ENCODE measurements at regions not wholly inside any gene's neighbourhood (a gene's known extent, or its start where the extent isn't known, plus 50 kb on each side); places are given as distances from the start of the nearest gene placed in this dataset.

DNA sequence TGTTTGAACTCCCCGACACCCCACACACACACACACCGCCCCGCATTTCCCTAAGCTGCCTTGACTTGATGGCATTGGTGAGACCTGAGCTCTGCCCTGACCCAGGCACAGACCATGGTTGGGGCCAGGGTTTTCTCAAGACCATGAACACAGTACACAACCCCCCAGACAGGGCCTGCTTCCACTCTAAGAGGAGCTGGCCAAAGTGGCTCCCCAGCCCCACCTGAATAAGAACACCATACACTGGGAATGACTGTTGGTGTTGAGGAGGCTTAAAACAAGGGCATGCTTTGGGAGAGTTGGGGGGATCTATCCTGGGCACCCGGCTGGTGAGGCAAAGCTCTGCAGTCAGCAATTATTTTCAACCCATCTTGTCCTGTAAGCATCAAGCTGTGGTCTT is 77.6 kb upstream of the SYT6 start:
- Histone ChIP-seq H3K9me3 (ENCODE audit: control insufficient read depth, low read depth, low read length) (no peaks in the 10 kb centered on the region), H3K27ac (ENCODE audit: control insufficient read depth, insufficient read depth, low read length) (no peak overlapping the region), H3K27me3 (ENCODE audit: control insufficient read depth, extremely low read depth, insufficient read depth, low read length) (no peaks in the 10 kb centered on the region), H4K20me1 (ENCODE audit: control insufficient read depth, extremely low read depth, insufficient read depth, low read length) (no peaks in the 10 kb centered on the region), H3K79me2 (ENCODE audit: control insufficient read depth, insufficient read depth, low read length) (no peaks in the 10 kb centered on the region), H2AFZ (ENCODE audit: control insufficient read depth, low read length) (no peak overlapping the region), H3K4me1 (ENCODE audit: control insufficient read depth, extremely low read depth, insufficient read depth, low read length) (no peaks in the 10 kb centered on the region), H3K4me2 (ENCODE audit: control insufficient read depth, extremely low read depth, insufficient read depth, low read depth, low read length) (no peak overlapping the region), H3K36me3 (ENCODE audit: control insufficient read depth in 2 of 2, extremely low read depth in 1 of 2, insufficient read depth in 2 of 2, low read length in 2 of 2) (no peaks in the 10 kb centered on the region), H3K9me1 (ENCODE audit: control insufficient read depth, extremely low read depth, insufficient read depth, low read length) (no peaks in the 10 kb centered on the region), H3K4me3 (ENCODE audit: control insufficient read depth in 2 of 3, extremely low read depth in 1 of 3, insufficient read depth in 2 of 3, low read depth in 1 of 3, low read length in 3 of 3) (no peak overlapping the region), H3K9ac (ENCODE audit: control insufficient read depth, extremely low read depth, insufficient read depth, low read length) (no peak overlapping the region)
- TF ChIP-seq EZH2 (IDR thresholded peaks at IDR 0.05; ENCODE audit: low read length) = no peak
- TF ChIP-seq, protein P1, sequence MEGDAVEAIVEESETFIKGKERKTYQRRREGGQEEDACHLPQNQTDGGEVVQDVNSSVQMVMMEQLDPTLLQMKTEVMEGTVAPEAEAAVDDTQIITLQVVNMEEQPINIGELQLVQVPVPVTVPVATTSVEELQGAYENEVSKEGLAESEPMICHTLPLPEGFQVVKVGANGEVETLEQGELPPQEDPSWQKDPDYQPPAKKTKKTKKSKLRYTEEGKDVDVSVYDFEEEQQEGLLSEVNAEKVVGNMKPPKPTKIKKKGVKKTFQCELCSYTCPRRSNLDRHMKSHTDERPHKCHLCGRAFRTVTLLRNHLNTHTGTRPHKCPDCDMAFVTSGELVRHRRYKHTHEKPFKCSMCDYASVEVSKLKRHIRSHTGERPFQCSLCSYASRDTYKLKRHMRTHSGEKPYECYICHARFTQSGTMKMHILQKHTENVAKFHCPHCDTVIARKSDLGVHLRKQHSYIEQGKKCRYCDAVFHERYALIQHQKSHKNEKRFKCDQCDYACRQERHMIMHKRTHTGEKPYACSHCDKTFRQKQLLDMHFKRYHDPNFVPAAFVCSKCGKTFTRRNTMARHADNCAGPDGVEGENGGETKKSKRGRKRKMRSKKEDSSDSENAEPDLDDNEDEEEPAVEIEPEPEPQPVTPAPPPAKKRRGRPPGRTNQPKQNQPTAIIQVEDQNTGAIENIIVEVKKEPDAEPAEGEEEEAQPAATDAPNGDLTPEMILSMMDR (optimal IDR thresholded peaks at IDR 0.05 in 1 of 3, IDR thresholded peaks at IDR 0.05 in 1 of 3, conservative IDR thresholded peaks at IDR 0.05 in 1 of 3; ENCODE audit: extremely low read depth in 1 of 3, insufficient read depth in 2 of 3, low read length in 3 of 3) = no peak
- DNase-seq (ENCODE audit: low read depth, low spot score) (no peak), FAIRE-seq (no peak)
- dilution Hi-C loops (cut with MboI; ENCODE audit: extremely low pct_ligation_motif_present, low sequenced_read_pairs) = no loop called here

DNA sequence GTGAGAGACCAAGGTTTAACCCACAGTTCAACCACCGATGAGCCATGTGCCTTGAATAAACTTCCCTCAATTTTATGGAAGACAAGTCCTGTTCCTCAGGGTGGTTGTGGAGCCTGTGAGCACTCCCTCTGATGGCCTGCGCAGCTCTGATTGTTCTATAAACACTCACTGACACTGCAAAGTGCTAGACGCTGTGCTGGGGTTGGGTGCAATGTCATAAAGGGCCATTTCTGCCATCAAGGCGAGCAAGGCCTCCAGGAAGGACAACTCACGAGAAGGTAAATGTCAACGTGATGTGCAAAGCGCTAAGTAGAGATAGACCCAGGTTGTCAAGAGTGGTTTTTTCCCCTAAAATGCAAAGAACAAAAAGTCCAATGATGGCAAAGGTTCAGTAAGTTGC is 75.7 kb upstream of the SYT6 start:
- Histone ChIP-seq H2AFZ (ENCODE audit: control insufficient read depth, low read length) (no peak overlapping the region), H3K4me3 (ENCODE audit: control insufficient read depth in 2 of 3, extremely low read depth in 1 of 3, insufficient read depth in 2 of 3, low read depth in 1 of 3, low read length in 3 of 3) (no peak overlapping the region), H3K4me2 (ENCODE audit: control insufficient read depth, extremely low read depth, insufficient read depth, low read depth, low read length) (no peak overlapping the region), H3K79me2 (ENCODE audit: control insufficient read depth, insufficient read depth, low read length) (no peaks in the 10 kb centered on the region), H3K9me1 (ENCODE audit: control insufficient read depth, extremely low read depth, insufficient read depth, low read length) (no peaks in the 10 kb centered on the region), H3K9ac (ENCODE audit: control insufficient read depth, extremely low read depth, insufficient read depth, low read length) (no peak overlapping the region), H3K4me1 (ENCODE audit: control insufficient read depth, extremely low read depth, insufficient read depth, low read length) (no peaks in the 10 kb centered on the region), H3K27me3 (ENCODE audit: control insufficient read depth, extremely low read depth, insufficient read depth, low read length) (no peaks in the 10 kb centered on the region), H3K27ac (ENCODE audit: control insufficient read depth, insufficient read depth, low read length) (no peak overlapping the region), H3K9me3 (ENCODE audit: control insufficient read depth, low read depth, low read length) (no peaks in the 10 kb centered on the region), H3K36me3 (ENCODE audit: control insufficient read depth in 2 of 2, extremely low read depth in 1 of 2, insufficient read depth in 2 of 2, low read length in 2 of 2) (no peaks in the 10 kb centered on the region), H4K20me1 (ENCODE audit: control insufficient read depth, extremely low read depth, insufficient read depth, low read length) (no peaks in the 10 kb centered on the region)
- no peak for FAIRE-seq
- dilution Hi-C loops (cut with MboI; ENCODE audit: extremely low pct_ligation_motif_present, low sequenced_read_pairs) = no loop called here
- TF ChIP-seq EZH2 (IDR thresholded peaks at IDR 0.05; ENCODE audit: low read length) = no peak
- TF ChIP-seq, protein P1 (optimal IDR thresholded peaks at IDR 0.05 in 1 of 3, IDR thresholded peaks at IDR 0.05 in 1 of 3, conservative IDR thresholded peaks at IDR 0.05 in 1 of 3; ENCODE audit: extremely low read depth in 1 of 3, insufficient read depth in 2 of 3, low read length in 3 of 3) = no peak
- DNase-seq (ENCODE audit: low read depth, low spot score) = no peak

Measured in keratinocyte (primary cell).